Endodermal cell (in vitro differentiated cells): ENCODE measurements at regions not wholly inside any gene's neighbourhood (a gene's known extent, or its start where the extent isn't known, plus 50 kb on each side); places are given as distances from the start of the nearest gene placed in this dataset.

Source experiments
- DNase-seq: peaks from one replicate; pipeline ENCODE4 v3.0.0-alpha.2; 2017
- H3K27ac ChIP-seq: 2 replicates; pipeline ENCODE4 v1.5.1; 2013; ENCODE audit warnings: mild to moderate bottlenecking, low read depth, low read length, moderate library complexity
- H3K27me3 ChIP-seq: 2 replicates; pipeline ENCODE4 v1.6.1; 2013; ENCODE audit warnings: mild to moderate bottlenecking, low read length, moderate library complexity; ENCODE audit not compliant: insufficient read depth, control insufficient read depth, poor library complexity, severe bottlenecking
- H3K36me3 ChIP-seq: 2 replicates; pipeline ENCODE4 v1.7.0; 2013; ENCODE audit warnings: mild to moderate bottlenecking, low read length, moderate library complexity; ENCODE audit not compliant: control insufficient read depth, insufficient read depth
- H3K4me1 ChIP-seq: one replicate; pipeline ENCODE4 v1.7.0; 2013; ENCODE audit warnings: low read length; ENCODE audit not compliant: control insufficient read depth, insufficient read depth
- H3K4me3 ChIP-seq: 2 replicates; pipeline ENCODE4 v1.5.1; 2013; ENCODE audit warnings: mild to moderate bottlenecking, low read length, moderate library complexity
- H3K9ac ChIP-seq: 2 replicates; pipeline ENCODE4 v1.6.1; 2013; ENCODE audit warnings: mild to moderate bottlenecking, low read length, moderate library complexity; ENCODE audit not compliant: poor library complexity, severe bottlenecking; ENCODE audit errors: extremely low read depth
- H3K9me3 ChIP-seq: 2 replicates; pipeline ENCODE4 v1.6.1; 2013; ENCODE audit warnings: mild to moderate bottlenecking, low read length, moderate library complexity; ENCODE audit not compliant: control insufficient read depth
- H3K27ac Mint-ChIP-seq: 2 replicates; pipeline ENCODE4 v1.8.0; 2020; ENCODE audit warnings: mixed read lengths
- H3K27me3 Mint-ChIP-seq: 2 replicates; pipeline ENCODE4 v1.8.0; 2021; ENCODE audit warnings: mild to moderate bottlenecking, mixed read lengths; ENCODE audit not compliant: insufficient read depth
- H3K36me3 Mint-ChIP-seq: 2 replicates; pipeline ENCODE4 v1.8.0; 2020; ENCODE audit warnings: low read depth, mixed read lengths
- H3K4me1 Mint-ChIP-seq: 2 replicates; pipeline ENCODE4 v1.8.0; 2020; ENCODE audit warnings: mixed read lengths
- H3K4me3 Mint-ChIP-seq: 2 replicates; pipeline ENCODE4 v1.8.0; 2020; ENCODE audit warnings: mild to moderate bottlenecking, moderate library complexity, mixed read lengths
- H3K9me3 Mint-ChIP-seq: 2 replicates; pipeline ENCODE4 v1.8.0; 2020; ENCODE audit warnings: mild to moderate bottlenecking, mixed read lengths
- WGBS, 2 experiments: methylation state at CpG; one replicate each; pipeline versions ENCODE4 v1.1.5 to v1.1.7; 2013; ENCODE audit warnings: missing lambda C conversion rate in 2 of 2, mixed read lengths in 1 of 2; ENCODE audit not compliant: insufficient coverage in 1 of 2, insufficient read length in 1 of 2; 5-methylcytosine and 5-hydroxymethylcytosine counted together
- TF ChIP-seq, protein P1 (sequence below): fragments of 200-600 bp; sonication (generic); conservative IDR thresholded peaks from 2 replicates; pipeline ENCODE4 v1.5.0; 2021; ENCODE audit warnings: antibody characterized with exemption, mild to moderate bottlenecking

GRCh38 chr10:55750458-55750857, 610.6 kb downstream of the ZWINT start:
- Histone ChIP-seq H3K4me1 (no peaks in the 10 kb centered on the region), H3K9me3 (no peaks in the 10 kb centered on the region), H3K9ac (no peak overlapping the region), H3K27ac (no peak overlapping the region), H3K27me3 (no peaks in the 10 kb centered on the region), H3K36me3 (no peaks in the 10 kb centered on the region), H3K4me3 (no peak overlapping the region)
- Mint-ChIP-seq H3K27me3 (no peaks in the 10 kb centered on the region), H3K27ac (no peak overlapping the region), H3K36me3 (no peaks in the 10 kb centered on the region), H3K4me1 (peaks cover 4% of the 10 kb centered on the region), H3K9me3 (no peaks in the 10 kb centered on the region), H3K4me3 (no peak overlapping the region)
- no peak for DNase-seq
- 98 to 100% methylated on average over 2 of the region's 2 CpGs for WGBS, 2 experiments
- TF ChIP-seq, protein P1, sequence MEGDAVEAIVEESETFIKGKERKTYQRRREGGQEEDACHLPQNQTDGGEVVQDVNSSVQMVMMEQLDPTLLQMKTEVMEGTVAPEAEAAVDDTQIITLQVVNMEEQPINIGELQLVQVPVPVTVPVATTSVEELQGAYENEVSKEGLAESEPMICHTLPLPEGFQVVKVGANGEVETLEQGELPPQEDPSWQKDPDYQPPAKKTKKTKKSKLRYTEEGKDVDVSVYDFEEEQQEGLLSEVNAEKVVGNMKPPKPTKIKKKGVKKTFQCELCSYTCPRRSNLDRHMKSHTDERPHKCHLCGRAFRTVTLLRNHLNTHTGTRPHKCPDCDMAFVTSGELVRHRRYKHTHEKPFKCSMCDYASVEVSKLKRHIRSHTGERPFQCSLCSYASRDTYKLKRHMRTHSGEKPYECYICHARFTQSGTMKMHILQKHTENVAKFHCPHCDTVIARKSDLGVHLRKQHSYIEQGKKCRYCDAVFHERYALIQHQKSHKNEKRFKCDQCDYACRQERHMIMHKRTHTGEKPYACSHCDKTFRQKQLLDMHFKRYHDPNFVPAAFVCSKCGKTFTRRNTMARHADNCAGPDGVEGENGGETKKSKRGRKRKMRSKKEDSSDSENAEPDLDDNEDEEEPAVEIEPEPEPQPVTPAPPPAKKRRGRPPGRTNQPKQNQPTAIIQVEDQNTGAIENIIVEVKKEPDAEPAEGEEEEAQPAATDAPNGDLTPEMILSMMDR, result no peak

- H3K4me3 ChIP-seq, result no peak overlapping the region
- Mint-ChIP-seq H3K4me3 (no peak overlapping the region), H3K27me3 (no peaks in the 10 kb centered on the region), H3K36me3 (no peaks in the 10 kb centered on the region), H3K4me1 (peaks cover 4% of the 10 kb centered on the region), H3K27ac (peak overlapping the region; percentile 3), H3K9me3 (no peaks in the 10 kb centered on the region)
- WGBS, 2 experiments, result 86 to 92% methylated on average over 3 of the region's 3 CpGs
- no peak overlapping the region for H3K27ac ChIP-seq
- H3K4me1 ChIP-seq, result no peaks in the 10 kb centered on the region
- H3K9ac ChIP-seq, result no peak overlapping the region
- H3K9me3 ChIP-seq, result no peaks in the 10 kb centered on the region
- H3K36me3 ChIP-seq, result no peaks in the 10 kb centered on the region
- TF ChIP-seq, protein P1, result no peak
- no peaks in the 10 kb centered on the region for H3K27me3 ChIP-seq
- DNase-seq, result no peak
Observed at GRCh38 chr10:55747244-55747643, 613.8 kb downstream of the ZWINT start.

DNA sequence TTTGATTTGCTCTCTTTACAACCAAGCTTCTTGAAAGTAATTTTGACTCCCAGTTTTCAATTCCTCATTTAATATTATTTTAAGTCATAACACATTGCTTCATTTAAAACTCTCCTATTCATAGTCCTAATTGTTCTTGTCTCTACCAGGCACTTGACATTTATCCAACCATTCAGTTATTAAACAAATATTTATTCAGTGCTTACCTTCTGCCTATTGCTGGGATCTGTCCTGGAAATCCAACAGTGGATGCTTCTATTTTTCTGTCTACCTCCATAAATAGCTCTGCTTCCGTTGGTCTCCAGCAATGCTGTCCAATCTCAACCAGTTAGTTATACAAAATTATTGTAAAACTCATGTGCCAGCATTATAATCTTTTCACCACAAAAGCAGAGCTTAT, 615.1 kb downstream of the ZWINT start:
- Mint-ChIP-seq H3K27ac (no peak overlapping the region), H3K27me3 (no peaks in the 10 kb centered on the region), H3K4me1 (peaks cover 4% of the 10 kb centered on the region), H3K36me3 (no peaks in the 10 kb centered on the region), H3K4me3 (no peak overlapping the region), H3K9me3 (no peaks in the 10 kb centered on the region)
- WGBS, 2 experiments, result 97% methylated on average over 1 of the region's 1 CpG; no CpG with 5 or more reads in 1 of the 2 experiments
- DNase-seq, result no peak
- Histone ChIP-seq H3K9ac (no peak overlapping the region), H3K36me3 (no peaks in the 10 kb centered on the region), H3K27me3 (no peaks in the 10 kb centered on the region), H3K4me1 (no peaks in the 10 kb centered on the region), H3K27ac (no peak overlapping the region), H3K9me3 (no peaks in the 10 kb centered on the region), H3K4me3 (no peak overlapping the region)
- TF ChIP-seq, protein P1, result no peak
